Glomerular visceral epithelial cell (primary cell): ENCODE measurements at regions not wholly inside any gene's neighbourhood (a gene's known extent, or its start where the extent isn't known, plus 50 kb on each side); places are given as distances from the start of the nearest gene placed in this dataset.
"Not testable (repeated sequence)": the region's sequence is repeated elsewhere in the genome, so short reads cannot be mapped to it uniquely, and the experiment has no call there.

Experiments used
- DNase-seq: peaks from one replicate; pipeline ENCODE4 v3.0.0-alpha.2; 2016; ENCODE audit errors: extremely low spot score

- no peak for DNase-seq
Observed at GRCh38 chr11:79515781-79516180, 75.0 kb upstream of the TENM4 start.

DNA sequence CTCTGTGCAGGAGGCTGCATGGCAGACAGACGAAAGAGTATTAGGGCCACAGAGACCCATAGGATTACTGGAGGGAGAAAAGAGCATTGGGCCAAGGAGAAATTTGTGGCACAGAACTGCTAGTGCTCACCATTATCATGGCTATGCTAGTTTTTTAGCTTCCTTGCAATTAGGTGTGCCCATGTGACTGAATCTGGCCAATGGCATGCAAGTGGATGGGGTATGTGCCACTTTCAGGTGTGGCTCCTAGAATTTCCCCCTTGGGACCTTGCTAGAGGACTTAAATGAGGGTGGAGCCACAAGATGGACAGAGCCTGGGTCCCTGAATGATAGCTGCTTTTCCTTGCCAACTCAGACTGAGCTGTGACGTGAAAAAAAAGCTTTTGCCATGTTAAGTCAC, 73.9 kb upstream of the TENM4 start:
- DNase-seq = no peak

GRCh38 chr11:79514290-79514689, 73.5 kb upstream of the TENM4 start:
- no peak for DNase-seq

DNA sequence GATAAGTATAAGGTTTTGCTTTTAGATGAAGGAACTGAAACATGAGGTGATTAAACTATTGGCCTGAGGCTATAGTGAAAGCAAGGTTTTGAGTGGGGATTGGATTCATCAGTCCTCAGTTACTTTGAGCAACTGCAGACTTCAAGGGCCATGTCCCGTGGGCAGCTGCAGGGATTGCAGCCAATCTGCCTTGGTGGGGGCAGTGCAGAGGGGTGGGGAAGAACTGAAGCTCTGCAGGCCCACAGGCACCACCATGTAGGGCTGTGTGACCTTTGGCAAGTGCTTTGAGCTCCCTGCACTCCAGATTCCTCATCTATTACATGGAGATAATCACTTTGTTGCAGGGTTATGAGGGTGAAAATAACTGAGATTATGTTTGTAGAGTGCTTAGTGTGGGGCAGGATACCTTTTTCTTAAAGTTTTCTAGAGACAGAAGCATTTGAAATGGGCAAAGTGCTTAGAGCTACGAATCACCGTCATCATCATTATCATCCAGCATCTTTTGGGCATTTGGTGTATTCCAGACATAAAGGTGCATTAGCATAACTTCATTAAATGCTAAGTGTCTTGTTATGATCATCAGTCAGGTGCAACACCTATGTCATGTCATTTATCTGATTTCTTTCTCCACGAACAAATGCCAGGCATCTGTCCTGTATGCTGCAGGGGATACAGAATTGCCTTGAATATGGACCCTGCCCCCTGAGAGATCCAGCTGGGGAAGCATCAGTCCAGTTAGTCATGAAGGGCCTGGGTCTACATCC, 72.1 kb upstream of the TENM4 start:
- no peak for DNase-seq

GRCh38 chr11:79510960-79511359, 70.1 kb upstream of the TENM4 start:
- no peak for DNase-seq

- DNase-seq = no peak
Observed at GRCh38 chr11:79508461-79508860, 67.6 kb upstream of the TENM4 start.

DNA sequence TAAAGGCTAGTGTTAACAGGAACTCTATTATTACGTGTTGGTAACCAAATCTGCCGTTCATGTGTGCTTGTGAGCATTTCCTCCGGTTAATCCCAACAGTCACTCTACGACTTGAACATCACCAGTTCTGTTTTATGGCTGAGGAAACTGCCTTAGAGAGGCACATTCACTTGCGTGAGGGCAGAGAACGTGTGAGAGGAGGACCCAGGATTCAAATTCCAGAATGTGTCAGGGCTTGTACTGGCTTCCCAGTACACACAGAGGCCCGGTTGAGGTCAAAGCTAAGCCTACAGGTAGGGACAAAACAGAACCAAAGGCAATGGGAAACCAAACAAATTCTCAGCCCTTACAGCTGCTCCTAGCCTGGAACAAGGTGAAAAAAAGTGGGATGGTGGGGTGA, 66.9 kb upstream of the TENM4 start:
- DNase-seq = no peak

DNA sequence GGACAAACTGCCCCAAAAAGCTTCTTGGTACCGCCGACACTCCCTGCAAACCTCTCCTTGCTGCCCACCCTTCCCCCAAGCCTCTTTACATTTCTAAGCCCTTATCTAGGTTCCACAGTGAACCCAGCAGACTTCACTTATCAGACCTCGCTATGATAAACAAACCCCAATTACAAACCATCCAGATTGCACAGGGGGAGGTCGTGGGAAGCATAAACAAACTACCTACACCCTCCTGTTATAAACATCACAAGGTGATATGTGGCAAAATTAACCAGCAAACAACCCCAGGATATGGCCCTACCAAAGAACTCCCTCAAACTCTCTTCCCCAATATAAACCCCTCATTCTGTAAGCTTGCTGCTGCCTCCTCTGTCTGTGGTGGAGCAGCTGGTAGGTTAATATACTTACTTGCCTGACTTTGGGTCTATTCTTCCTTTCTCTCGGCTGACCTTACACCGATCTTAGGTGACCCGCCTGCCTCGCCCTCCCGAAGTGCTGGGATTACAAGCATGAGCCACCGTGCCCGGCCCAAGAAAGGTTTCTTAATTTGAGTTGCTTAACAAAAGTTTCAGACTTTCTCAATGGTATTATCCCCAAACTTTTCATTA, 66.0 kb upstream of the TENM4 start:
- DNase-seq = no peak

DNA sequence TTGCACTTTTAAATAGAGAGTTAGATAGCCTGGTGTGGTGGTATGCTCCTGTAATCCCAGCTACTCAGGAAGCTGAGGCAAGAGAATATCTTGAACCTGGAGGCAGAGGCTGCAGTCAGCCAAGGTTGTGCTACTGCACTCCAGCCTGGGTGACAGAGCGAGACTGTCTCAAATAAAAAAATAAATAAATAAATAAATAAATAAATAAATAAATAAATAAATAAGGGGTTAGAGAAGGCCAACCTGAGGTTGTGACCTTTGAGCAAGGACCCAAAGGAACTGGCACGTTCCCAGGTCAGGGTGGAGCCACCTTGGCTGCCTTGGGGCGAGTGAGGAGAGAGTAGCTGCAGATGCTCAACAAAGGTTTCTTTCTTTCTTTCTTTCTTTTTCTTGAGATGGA, 65.3 kb upstream of the TENM4 start:
- no peak for DNase-seq

GRCh38 chr11:79503028-79503427, 62.2 kb upstream of the TENM4 start:
- DNase-seq = no peak

DNA sequence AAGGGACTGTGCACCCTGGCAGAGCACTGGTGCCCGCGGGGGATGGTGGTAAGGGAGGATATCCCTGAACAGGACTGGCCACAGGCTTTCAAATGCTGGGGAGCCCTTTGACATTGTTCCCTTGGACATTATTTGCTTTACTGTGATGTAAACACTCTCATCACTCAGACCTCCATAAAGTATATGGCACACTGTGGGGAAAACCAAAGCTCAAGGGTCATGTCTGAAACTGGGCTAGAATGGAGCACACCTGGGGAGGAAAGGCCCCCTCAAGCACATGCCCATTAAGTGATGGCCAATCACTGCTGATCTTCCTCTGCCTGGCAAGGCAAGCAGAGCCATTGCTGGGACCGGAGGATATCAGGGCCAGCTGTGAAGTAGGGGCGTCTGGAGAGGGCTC, 60.9 kb upstream of the TENM4 start:
- no peak for DNase-seq

DNA sequence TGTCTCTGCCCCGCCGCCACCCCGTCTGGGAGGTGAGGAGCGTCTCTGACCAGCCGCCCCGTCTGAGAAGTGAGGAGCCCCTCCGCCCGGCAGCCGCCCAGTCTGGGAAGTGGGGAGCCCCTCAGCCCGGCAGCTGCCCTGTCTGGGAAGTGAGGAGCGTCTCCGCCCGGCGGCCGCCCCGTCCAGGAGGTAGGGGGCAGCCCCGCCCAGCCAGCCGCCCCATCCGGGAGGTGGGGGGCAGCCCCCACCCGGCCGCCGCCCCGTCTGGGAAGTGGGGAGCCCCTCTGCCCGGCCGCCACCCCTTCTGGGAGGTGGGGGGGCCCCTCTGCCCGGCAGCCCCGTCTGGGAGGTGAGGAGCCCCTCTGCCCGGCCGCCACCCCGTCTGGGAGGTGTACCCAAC, 59.1 kb upstream of the TENM4 start:
- DNase-seq = not testable (repeated sequence)

DNA sequence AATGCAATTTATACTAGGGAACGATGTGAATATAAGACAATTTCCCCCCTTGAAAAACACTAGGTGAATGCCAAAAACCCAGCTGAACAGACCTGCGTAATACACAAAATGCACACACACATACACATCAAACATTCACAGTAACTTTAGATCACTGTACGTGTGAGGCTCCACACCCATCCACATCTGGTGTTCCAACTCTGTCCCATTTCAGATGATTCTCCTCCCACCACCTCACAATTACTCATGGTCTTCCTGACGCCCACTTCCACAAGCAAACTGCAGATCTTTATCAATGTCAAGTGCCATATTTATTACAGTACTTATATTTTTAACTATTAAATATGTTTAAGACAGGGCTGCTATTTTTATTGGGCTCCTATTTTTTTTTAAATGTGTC, 57.8 kb upstream of the TENM4 start:
- no peak for DNase-seq

DNA sequence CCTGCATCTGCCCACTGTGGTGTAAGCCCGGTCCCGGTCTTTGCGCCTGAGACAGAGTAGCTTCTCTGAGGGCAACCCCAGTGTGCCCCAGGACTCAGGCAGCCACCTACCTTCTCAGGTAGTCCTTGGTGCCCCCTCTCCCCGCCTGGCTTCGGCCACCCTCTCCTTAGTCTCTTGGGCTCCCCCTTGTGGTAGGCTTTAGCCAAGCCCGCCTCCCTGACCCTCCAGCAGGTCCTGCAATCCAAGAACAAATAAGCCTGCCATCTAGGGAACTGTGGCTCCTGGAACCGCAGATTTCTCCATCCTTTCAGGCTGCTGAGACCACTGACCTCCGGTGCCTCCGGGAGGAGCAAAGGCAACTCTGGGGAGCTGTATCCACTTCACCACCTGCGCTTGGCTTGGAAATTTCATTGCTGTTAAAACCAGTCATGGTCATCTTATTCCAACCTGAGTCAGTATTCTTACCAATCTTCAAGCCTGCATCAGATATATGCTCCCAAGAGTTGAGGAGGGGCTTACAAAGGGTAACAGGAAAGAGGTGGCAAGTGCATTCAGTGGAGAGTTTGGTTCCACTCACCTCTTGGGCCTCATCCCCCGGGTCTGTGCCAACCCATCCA, 52.8 kb upstream of the TENM4 start:
- DNase-seq = peak; percentile 64

DNA sequence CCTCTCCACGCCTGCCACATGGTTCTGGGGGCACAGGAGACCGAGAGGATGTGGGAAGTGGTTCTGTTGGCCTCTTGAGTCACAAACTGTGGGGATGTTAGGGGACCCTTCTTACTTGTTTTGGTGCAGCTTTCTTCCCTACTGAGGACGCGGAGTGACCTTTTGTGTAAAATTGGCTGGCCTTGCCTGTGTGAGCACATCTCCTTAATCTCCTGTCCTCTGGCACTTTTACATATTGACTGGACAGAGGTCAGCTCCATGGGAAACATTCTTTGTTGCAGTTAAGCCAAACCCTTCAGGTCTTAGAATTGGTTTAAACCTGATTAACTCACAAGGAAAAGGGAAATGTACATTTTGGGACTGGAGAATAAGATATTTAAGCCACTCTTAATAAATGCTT, 51.2 kb upstream of the TENM4 start:
- no peak for DNase-seq
